ENCODE measurements at regions not wholly inside any gene's neighbourhood (a gene's known extent, or its start where the extent isn't known, plus 50 kb on each side); places are given as distances from the start of the nearest gene placed in this dataset.

DNA sequence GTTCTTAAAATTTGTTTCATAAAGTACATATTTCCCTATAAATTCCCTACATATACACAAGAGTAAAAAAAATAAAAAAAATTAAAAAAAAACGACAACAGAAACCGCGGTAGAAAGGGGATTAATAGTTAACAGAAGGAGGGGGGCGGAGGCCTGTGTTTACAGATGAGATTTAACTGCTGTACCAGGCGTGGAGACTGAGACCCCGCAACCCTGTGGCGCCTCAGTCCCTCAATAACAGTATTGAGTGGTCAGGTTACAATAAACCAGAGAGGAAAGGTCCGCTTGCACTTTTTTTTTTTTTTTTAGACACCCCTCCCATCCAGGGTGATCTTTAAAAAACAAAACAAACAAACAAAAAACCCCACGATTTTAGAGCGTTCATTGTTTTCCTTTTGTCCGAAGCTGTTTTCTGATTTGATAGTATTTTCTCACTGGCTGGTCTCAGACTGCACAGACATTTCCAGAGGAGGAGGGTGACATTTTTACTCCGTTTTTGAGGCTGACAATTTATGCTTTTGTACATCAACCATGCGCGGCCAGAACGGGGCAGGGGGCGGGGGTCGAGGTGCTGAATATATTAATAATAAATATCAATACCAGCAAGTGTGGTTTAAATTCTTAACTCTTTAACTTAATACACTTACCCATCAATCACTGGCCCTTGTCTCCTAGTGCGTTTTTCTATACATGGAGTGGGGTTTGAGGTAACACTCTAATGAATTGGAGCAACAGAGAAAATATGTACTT, 1223.9 kb downstream of the BRINP3 start:
- TF ChIP-seq CTCF (IDR thresholded peaks at IDR 0.05; ENCODE audit: low read length) (no peak), EZH2 (IDR thresholded peaks at IDR 0.05; ENCODE audit: borderline replicate concordance, low read length) (no peak)
